ENCODE measurements at regions not wholly inside any gene's neighbourhood (a gene's known extent, or its start where the extent isn't known, plus 50 kb on each side); places are given as distances from the start of the nearest gene placed in this dataset.

- intact Hi-C loops (cut with DNase I; ENCODE audit: low total_unique reads): no loop called here
- no peak overlapping the region for H3K27ac ChIP-seq
- DNase-seq: no peak
- H3K27me3 ChIP-seq: peaks cover 0 to 20% (median 0%) of the 10 kb centered on the region in 3 donors
- H3K9me3 ChIP-seq: no peaks in the 10 kb centered on the region
- TF ChIP-seq POLR2AphosphoS5 (IDR thresholded peaks at IDR 0.05): no peak
- TF ChIP-seq CTCF (IDR thresholded peaks at IDR 0.05): no peak
- TF ChIP-seq EP300 (IDR thresholded peaks at IDR 0.05): no peak
- no peak for TF ChIP-seq POLR2A (IDR thresholded peaks at IDR 0.05)
- no peak overlapping the region for H3K4me3 ChIP-seq
- 63 to 72% (median 66%) methylated on average over 11 of the region's 11 CpGs for WGBS, 5 donors
- H3K4me1 ChIP-seq: peaks cover 0 to 7% (median 0%) of the 10 kb centered on the region in 4 donors
- H3K36me3 ChIP-seq: no peaks in the 10 kb centered on the region
Observed at GRCh38 chr2:15797231-15797938, 143.0 kb upstream of the MYCN start.

GRCh38 chr2:15797939-15798281, 142.4 kb upstream of the MYCN start:
- Histone ChIP-seq H3K27ac (no peak overlapping the region), H3K27me3 (peaks cover 0 to 20% (median 0%) of the 10 kb centered on the region in 3 donors), H3K36me3 (no peaks in the 10 kb centered on the region), H3K9me3 (no peaks in the 10 kb centered on the region), H3K4me1 (peaks cover 0 to 7% (median 0%) of the 10 kb centered on the region in 4 donors), H3K4me3 (no peak overlapping the region)
- 75 to 85% (median 82%) methylated on average over 5 of the region's 5 CpGs for WGBS, 5 donors
- DNase-seq: no peak
- intact Hi-C loops (cut with DNase I; ENCODE audit: low total_unique reads): no loop called here
- TF ChIP-seq EP300 (IDR thresholded peaks at IDR 0.05): no peak
- TF ChIP-seq POLR2AphosphoS5 (IDR thresholded peaks at IDR 0.05): no peak
- TF ChIP-seq CTCF (IDR thresholded peaks at IDR 0.05): no peak
- TF ChIP-seq POLR2A (IDR thresholded peaks at IDR 0.05): no peak

- intact Hi-C loops (cut with DNase I; ENCODE audit: low total_unique reads): no loop called here
- H3K27ac ChIP-seq: no peak overlapping the region
- H3K4me3 ChIP-seq: no peak overlapping the region
- WGBS, 5 donors: 69 to 82% (median 76%) methylated on average over 5 of the region's 5 CpGs
- H3K9me3 ChIP-seq: no peaks in the 10 kb centered on the region
- no peaks in the 10 kb centered on the region for H3K36me3 ChIP-seq
- no peak for DNase-seq
- TF ChIP-seq POLR2A (IDR thresholded peaks at IDR 0.05): no peak
- no peak for TF ChIP-seq POLR2AphosphoS5 (IDR thresholded peaks at IDR 0.05)
- no peak for TF ChIP-seq CTCF (IDR thresholded peaks at IDR 0.05)
- no peak for TF ChIP-seq EP300 (IDR thresholded peaks at IDR 0.05)
- H3K4me1 ChIP-seq: peaks cover 0 to 7% (median 0%) of the 10 kb centered on the region in 4 donors
- H3K27me3 ChIP-seq: peaks cover 0 to 20% (median 0%) of the 10 kb centered on the region in 3 donors
Observed at GRCh38 chr2:15798701-15799431, 141.5 kb upstream of the MYCN start.

GRCh38 chr2:15799432-15799827, 140.9 kb upstream of the MYCN start:
- DNase-seq: no peak
- 35 to 64% (median 49%) methylated on average over 3 of the region's 3 CpGs for WGBS, 5 donors
- intact Hi-C loops (cut with DNase I; ENCODE audit: low total_unique reads): no loop called here
- no peak overlapping the region for H3K27ac ChIP-seq
- no peak for TF ChIP-seq POLR2A (IDR thresholded peaks at IDR 0.05)
- no peaks in the 10 kb centered on the region for H3K36me3 ChIP-seq
- H3K4me3 ChIP-seq: no peak overlapping the region
- peaks cover 0 to 20% (median 0%) of the 10 kb centered on the region in 3 donors for H3K27me3 ChIP-seq
- no peaks in the 10 kb centered on the region for H3K9me3 ChIP-seq
- peaks cover 0 to 7% (median 0%) of the 10 kb centered on the region in 4 donors for H3K4me1 ChIP-seq
